ENCODE measurements at regions not wholly inside any gene's neighbourhood (a gene's known extent, or its start where the extent isn't known, plus 50 kb on each side); places are given as distances from the start of the nearest gene placed in this dataset.

DNA sequence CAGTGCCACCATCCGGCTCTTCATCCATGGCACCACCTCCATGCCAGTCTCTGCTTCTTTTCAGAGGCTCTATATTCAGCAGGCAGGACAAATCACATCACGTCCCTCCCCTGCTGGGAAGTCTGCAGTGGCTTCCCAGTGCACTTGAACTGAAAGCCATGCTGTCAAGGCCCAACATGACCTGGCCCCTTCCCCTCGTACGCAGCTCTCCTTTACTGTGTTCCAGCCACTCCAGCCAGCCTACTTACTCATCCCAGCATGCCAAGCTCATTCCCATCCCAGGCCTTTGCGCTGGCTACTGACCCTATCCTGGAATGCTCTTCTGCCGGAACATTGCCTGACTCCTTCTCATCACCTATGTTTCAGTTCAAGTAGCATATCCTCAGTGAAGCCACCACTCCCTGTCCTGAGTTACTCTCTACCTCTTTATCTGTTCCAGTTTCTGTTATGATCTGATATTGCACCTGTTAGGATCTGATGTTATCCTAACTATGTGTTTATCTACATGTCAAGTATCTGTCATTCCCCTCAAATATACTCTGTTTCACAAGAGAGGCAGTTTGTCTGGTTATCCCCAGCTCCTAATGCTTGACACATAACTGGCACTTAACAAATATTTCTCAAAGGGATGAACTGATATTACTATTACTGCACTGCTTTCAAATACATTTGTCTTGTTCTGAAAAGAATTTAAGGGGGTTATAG is 101.2 kb upstream of the F3 start:
- ATAC-seq = no peak
- TF ChIP-seq CSDC2 (CRISPR knock-in tag; IDR thresholded peaks at IDR 0.05) = no peak

GRCh38 chr1:94641990-94642389 is 100.4 kb upstream of the F3 start:
- TF ChIP-seq TCF4 (CRISPR knock-in tag; IDR thresholded peaks at IDR 0.05; ENCODE audit: borderline replicate concordance) = no peak
- no peak for TF ChIP-seq ISL1 (CRISPR knock-in tag; IDR thresholded peaks at IDR 0.05)
- no peak for TF ChIP-seq CSDC2 (CRISPR knock-in tag; IDR thresholded peaks at IDR 0.05)
- no peak for TF ChIP-seq ARNTL (CRISPR knock-in tag; IDR thresholded peaks at IDR 0.05; ENCODE audit: borderline replicate concordance, low read depth)
- TF ChIP-seq PATZ1 (CRISPR knock-in tag; IDR thresholded peaks at IDR 0.05; ENCODE audit: borderline replicate concordance) = no peak
- TF ChIP-seq SNAI2 (CRISPR knock-in tag; IDR thresholded peaks at IDR 0.05) = no peak
- no peak for TF ChIP-seq OSR1 (CRISPR knock-in tag; IDR thresholded peaks at IDR 0.05)
- no peak for TF ChIP-seq ZFP30 (CRISPR knock-in tag; IDR thresholded peaks at IDR 0.05)
- TF ChIP-seq ZNF8 (CRISPR knock-in tag; IDR thresholded peaks at IDR 0.05) = no peak
- no peak for TF ChIP-seq ZNF565 (CRISPR knock-in tag; conservative IDR thresholded peaks at IDR 0.05; ENCODE audit: low read depth)
- TF ChIP-seq PPARA (CRISPR knock-in tag; IDR thresholded peaks at IDR 0.05; ENCODE audit: borderline replicate concordance) = no peak
- no peak for TF ChIP-seq ZC3H10 (CRISPR knock-in tag; IDR thresholded peaks at IDR 0.05)
- TF ChIP-seq ZNF70 (CRISPR knock-in tag; IDR thresholded peaks at IDR 0.05) = no peak
- no peak for TF ChIP-seq CREB5 (CRISPR knock-in tag; IDR thresholded peaks at IDR 0.05; ENCODE audit: low read depth)
- no peak for TF ChIP-seq BACH2 (CRISPR knock-in tag; IDR thresholded peaks at IDR 0.05; ENCODE audit: borderline replicate concordance)
- TF ChIP-seq GLIS3 (CRISPR knock-in tag; IDR thresholded peaks at IDR 0.05) = no peak
- TF ChIP-seq RARB (CRISPR knock-in tag; IDR thresholded peaks at IDR 0.05) = no peak
- TF ChIP-seq ESRRG (CRISPR knock-in tag; IDR thresholded peaks at IDR 0.05) = no peak
- ATAC-seq = no peak

GRCh38 chr1:94640125-94640524 is 98.6 kb upstream of the F3 start:
- TF ChIP-seq CREB5 (CRISPR knock-in tag; IDR thresholded peaks at IDR 0.05; ENCODE audit: low read depth) (no peak), OSR1 (CRISPR knock-in tag; IDR thresholded peaks at IDR 0.05) (no peak), ZC3H10 (CRISPR knock-in tag; IDR thresholded peaks at IDR 0.05) (no peak), CSDC2 (CRISPR knock-in tag; IDR thresholded peaks at IDR 0.05) (no peak), ARNTL (CRISPR knock-in tag; IDR thresholded peaks at IDR 0.05; ENCODE audit: borderline replicate concordance, low read depth) (no peak), BACH2 (CRISPR knock-in tag; IDR thresholded peaks at IDR 0.05; ENCODE audit: borderline replicate concordance) (no peak), SNAI2 (CRISPR knock-in tag; IDR thresholded peaks at IDR 0.05) (no peak), ZNF70 (CRISPR knock-in tag; IDR thresholded peaks at IDR 0.05) (no peak), TCF4 (CRISPR knock-in tag; IDR thresholded peaks at IDR 0.05; ENCODE audit: borderline replicate concordance) (no peak), ZNF8 (CRISPR knock-in tag; IDR thresholded peaks at IDR 0.05) (no peak), ZFP3 (CRISPR knock-in tag; IDR thresholded peaks at IDR 0.05) (no peak), ISL1 (CRISPR knock-in tag; IDR thresholded peaks at IDR 0.05) (no peak), PATZ1 (CRISPR knock-in tag; IDR thresholded peaks at IDR 0.05; ENCODE audit: borderline replicate concordance) (no peak), PPARA (CRISPR knock-in tag; IDR thresholded peaks at IDR 0.05; ENCODE audit: borderline replicate concordance) (no peak), TOX (CRISPR knock-in tag; IDR thresholded peaks at IDR 0.05; ENCODE audit: borderline replicate concordance) (no peak), GLIS3 (CRISPR knock-in tag; IDR thresholded peaks at IDR 0.05) (no peak), TSHZ2 (CRISPR knock-in tag; IDR thresholded peaks at IDR 0.05) (no peak)
- TF ChIP-seq, protein P1, sequence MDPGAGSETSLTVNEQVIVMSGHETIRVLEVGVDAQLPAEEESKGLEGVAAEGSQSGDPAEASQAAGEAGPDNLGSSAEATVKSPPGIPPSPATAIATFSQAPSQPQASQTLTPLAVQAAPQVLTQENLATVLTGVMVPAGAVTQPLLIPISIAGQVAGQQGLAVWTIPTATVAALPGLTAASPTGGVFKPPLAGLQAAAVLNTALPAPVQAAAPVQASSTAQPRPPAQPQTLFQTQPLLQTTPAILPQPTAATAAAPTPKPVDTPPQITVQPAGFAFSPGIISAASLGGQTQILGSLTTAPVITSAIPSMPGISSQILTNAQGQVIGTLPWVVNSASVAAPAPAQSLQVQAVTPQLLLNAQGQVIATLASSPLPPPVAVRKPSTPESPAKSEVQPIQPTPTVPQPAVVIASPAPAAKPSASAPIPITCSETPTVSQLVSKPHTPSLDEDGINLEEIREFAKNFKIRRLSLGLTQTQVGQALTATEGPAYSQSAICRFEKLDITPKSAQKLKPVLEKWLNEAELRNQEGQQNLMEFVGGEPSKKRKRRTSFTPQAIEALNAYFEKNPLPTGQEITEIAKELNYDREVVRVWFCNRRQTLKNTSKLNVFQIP (CRISPR knock-in tag; IDR thresholded peaks at IDR 0.05; ENCODE audit: borderline replicate concordance, low read depth) = no peak
- TF ChIP-seq, protein P2, sequence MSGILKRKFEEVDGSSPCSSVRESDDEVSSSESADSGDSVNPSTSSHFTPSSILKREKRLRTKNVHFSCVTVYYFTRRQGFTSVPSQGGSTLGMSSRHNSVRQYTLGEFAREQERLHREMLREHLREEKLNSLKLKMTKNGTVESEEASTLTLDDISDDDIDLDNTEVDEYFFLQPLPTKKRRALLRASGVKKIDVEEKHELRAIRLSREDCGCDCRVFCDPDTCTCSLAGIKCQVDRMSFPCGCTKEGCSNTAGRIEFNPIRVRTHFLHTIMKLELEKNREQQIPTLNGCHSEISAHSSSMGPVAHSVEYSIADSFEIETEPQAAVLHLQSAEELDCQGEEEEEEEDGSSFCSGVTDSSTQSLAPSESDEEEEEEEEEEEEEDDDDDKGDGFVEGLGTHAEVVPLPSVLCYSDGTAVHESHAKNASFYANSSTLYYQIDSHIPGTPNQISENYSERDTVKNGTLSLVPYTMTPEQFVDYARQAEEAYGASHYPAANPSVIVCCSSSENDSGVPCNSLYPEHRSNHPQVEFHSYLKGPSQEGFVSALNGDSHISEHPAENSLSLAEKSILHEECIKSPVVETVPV (CRISPR knock-in tag; IDR thresholded peaks at IDR 0.05) = no peak
- ATAC-seq = no peak
